GM21825 (cell line): ENCODE measurements at regions not wholly inside any gene's neighbourhood (a gene's known extent, or its start where the extent isn't known, plus 50 kb on each side); places are given as distances from the start of the nearest gene placed in this dataset.
"Not testable (repeated sequence)": the region's sequence is repeated elsewhere in the genome, so short reads cannot be mapped to it uniquely, and the experiment has no call there.

ENCODE experiments used
- ATAC-seq: cut with Tn5 transposase; IDR thresholded peaks from one replicate; pipeline ENCODE4 v1.9.1; 2021; ENCODE audit warnings: mild to moderate bottlenecking, moderate library complexity; ENCODE audit not compliant: unreplicated experiment

- no peak for ATAC-seq
These were observed 270.6 kb downstream of the FBXO8 start for GRCh38 chr4:174012886-174013259.

DNA sequence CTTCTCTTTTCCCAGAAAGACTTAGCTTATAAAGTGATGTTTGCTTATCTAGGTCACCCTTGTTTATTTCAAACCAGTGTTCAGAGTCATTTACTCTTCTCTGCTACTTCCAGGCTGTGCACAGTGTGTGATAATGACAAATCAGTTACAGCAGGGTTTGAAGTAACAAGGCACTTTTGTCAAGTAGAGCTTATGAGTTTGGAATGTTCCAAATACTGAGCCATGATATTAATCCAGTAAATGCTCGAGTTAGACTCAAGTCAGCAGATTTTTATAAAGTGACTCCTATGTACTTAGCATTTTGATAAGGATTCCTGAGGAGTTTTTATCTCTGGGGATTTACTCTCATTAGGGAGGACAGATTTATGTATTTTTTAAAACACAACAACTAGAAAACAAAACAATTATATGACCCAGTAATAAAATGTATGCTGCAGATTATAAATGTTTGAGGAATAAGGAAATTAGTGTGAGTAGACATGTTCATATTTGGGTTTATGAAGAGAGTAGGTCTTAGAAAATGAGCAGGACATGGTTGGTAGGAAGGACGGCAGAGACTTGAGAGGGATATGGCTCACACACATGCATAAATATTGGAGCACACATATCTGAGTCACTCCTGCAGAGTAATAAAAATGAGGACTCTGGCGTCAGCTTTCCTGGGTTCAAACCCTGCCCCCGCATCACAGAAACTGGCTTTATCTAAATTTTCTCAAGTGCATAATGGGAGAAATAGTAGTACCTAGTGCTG, 271.2 kb downstream of the FBXO8 start:
- ATAC-seq: no peak

DNA sequence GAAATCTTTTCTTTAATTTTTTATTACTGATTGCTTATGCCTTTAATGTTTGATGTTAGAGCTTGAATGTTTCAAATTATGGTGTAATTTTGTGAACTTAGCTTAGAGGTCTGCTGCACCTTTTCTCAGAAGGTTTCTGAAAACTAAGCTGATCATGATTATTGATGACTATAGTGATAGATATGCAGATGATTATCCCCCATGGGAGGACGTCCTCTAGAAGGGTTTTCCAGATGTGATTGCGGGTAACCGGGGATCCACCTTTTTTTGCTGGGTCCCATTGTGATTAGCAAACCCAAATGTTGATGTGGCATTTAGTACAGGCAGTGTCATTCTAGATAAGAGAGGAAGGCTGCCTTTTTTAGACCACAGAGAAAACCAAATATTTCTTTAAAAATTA, 272.9 kb downstream of the FBXO8 start:
- no peak for ATAC-seq

- no peak for ATAC-seq
These were observed 273.6 kb downstream of the FBXO8 start for GRCh38 chr4:174009686-174010451.

GRCh38 chr4:174005422-174005821, 278.0 kb downstream of the FBXO8 start:
- ATAC-seq: no peak

DNA sequence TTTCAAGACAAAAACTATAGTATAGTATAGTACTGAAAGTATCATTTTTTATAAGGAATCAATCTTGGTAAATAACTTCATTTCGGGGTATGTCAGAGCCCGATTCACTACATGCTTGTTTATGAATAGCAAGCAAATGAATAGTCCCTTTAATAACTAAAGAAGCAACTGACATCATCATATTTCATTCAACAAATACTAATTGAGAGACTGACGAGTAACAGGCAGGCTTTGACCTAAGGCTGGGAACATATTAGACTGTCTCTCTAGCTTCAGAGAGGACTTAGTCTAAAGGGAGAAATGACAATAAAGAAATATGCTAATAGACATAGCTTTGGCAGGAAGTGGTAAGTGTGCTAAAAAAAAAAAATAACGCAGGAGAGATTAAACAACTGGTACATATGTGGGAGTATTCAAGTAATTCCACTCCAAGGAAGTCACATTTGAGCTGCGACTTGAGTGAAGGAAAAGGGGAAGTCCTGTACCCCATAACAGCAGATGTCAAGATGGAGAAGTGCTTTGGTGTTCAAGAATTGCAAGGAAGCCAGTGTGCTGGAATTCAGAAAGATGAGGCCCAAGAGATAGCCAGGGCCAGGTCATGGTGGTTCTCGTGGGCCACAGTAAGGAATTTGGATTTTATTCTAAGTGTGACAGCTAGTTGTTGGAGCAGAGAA, 284.9 kb downstream of the FBXO8 start:
- no peak for ATAC-seq

GRCh38 chr4:173995779-173996178, 287.7 kb downstream of the FBXO8 start:
- not testable (repeated sequence) for ATAC-seq

DNA sequence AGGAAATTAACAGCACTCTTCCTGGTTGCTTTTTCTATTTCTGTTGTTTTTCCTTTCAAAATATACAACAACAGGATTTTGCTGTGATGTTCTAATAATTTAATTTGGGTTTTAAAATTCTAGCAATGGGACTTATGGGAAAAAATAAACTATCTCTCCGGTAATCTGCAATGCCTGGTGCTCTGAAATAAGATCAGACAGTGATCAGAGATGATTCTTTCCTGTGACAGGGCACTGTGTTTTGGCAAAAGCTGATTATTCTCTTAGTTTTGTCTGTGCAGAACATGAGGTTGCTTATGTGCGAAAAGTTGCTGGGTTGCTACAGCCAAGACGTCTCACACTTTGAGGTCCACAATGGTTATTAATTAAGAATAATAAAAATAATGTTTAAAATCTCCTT, 291.7 kb downstream of the FBXO8 start:
- no peak for ATAC-seq

DNA sequence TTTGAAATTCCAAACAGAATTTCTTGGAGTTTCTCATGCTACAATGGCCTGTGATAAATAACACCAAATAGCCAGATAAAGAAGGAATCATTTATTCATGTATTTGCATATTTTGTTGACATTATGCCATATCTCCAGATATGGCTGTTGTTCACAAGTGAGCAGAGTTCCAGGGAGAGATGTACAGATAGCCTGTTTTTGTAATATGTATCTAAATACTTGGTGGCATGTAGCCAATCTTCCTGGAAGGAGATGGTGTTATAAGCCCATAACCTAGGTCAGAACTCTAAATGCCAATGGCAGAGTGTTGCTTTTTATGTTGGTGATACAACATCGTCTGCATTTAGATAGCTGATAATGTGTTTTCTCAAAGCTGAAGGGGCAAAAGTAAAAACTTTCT, 292.2 kb downstream of the FBXO8 start:
- no peak for ATAC-seq

DNA sequence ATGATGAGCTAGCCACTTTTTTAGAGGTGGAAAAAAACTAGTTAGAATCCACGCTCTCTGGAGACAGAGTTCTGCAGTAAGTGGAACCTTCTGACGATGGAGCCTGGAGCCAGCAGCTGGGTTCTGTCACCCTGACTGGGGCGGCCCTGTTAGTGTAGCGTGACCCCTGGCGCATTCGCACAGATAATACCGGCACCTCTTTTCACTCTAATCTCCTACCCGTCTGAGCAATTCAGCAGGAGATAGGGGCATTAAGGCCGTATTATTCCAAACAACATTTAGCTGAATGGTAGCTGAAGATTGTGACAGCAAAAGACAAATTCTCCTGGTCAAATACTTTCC, 292.6 kb downstream of the FBXO8 start:
- no peak for ATAC-seq

GRCh38 chr4:173990126-173990868, 293.2 kb downstream of the FBXO8 start:
- ATAC-seq: no peak

GRCh38 chr4:173963523-173963922, 319.9 kb downstream of the FBXO8 start:
- ATAC-seq: not testable (repeated sequence)

- ATAC-seq: no peak
These were observed 323.1 kb downstream of the FBXO8 start for GRCh38 chr4:173960398-173960797.

DNA sequence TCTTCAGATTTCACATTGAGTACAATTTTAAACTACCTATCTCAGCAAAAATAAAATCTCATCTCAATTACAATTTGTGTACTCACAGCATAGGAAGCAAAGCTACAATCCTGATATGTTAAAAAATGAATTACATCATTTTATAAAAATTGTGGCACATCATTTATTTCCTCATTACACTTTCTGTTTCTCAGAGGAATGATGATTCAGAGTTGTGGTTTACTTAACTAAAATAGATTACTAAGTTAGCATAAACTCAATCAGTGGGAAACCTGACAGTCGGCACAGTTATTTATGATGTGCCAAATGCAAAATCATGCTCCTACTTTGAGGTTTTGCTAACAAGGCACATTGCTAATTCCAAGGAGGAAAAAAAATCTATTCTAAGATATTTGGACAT, 325.0 kb downstream of the FBXO8 start:
- ATAC-seq: no peak

DNA sequence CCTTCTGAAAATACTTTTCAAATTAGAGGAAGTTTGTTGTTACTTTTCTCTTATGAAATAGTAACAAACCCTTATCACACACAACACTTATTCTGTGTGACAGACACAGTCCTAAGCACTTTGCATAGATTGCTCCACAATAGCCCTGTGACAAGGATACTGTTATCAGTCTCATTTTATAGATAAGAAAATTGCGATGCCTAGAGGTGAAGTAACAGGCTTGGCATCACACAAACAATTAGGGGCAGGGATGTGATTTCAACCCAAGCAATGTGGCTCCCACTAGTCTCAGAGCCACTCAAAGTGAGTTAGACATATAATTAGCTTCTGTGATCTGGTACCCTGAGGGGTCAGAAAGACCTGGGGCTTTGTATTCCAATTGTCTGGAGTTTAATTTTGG, 339.9 kb downstream of the FBXO8 start:
- ATAC-seq: no peak

DNA sequence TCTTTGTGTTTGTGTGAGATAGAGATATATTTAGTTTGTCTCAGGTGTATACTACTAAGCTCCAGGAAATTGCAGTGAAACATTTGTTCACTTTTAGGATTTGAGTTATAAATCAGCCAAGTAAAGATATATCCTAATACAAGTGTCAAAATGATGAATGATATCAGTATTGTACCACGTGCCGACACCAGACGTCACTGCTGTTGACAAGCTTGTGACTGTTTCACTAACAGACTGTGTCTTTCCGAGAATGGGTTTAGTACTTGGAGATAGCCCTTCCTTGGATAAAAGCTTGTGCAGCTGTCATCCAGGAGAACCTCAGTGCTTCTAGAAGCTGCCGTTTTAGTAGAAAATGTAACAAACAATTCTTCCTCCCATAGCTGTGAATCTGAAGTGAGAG, 343.3 kb downstream of the FBXO8 start:
- ATAC-seq: no peak

- ATAC-seq: no peak
These were observed 345.7 kb downstream of the FBXO8 start for GRCh38 chr4:173937631-173938270.

DNA sequence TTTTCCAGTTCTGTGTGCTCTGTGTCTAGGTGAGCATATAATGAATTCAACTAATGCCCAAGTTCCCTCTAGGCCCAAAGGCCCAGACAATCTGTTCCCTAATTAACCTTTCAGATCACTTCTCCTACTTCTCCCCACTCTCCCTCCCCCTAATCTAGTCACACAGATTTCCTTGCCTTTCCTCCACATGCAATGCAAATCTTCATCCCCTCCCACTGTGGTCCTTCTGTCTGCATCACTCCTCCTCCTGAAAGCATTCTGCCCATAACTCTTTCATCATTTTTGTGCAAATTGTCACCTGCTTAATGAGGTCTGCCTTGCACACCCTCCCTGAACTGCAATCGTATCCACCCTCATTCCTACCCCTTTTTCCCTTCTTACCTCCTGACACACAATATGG, 346.6 kb downstream of the FBXO8 start:
- ATAC-seq: no peak

DNA sequence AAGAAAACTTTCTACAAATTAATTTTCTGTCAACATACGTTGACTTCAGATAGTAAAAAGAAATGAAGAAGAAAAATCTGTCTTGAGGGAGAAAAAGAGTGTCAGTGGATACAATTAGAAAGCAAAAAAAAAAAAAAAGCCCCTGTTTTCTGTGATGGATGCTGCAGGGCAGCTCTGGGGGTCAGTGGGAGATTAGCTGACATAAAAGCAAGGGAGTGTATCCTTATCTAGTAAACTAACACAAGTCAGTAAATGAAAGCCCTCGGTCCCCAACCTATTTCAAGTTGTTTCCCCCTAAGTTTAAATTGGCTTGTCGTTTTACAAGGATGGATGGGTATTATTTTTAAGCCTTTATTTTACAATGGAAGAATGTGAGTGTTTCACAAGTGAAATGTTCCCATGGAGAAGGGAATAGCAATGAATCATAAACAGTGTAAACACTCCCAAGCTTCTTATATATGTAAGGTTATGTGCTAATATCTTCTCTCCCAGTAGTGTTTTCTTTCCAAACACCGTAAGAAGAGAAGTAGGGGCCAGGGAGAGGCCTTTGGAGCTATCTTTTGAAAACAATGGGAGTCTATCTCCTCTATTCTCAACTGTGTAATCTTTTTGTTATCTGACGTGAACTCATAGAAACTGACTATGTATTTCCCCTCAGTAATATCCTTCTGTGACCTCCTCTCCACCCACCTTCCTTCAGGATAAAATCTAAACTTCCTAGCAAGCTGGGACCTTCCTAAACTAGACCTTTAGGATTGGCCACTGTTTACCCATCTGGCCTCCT, 347.7 kb downstream of the FBXO8 start:
- no peak for ATAC-seq
